ENCODE measurements at regions not wholly inside any gene's neighbourhood (a gene's known extent, or its start where the extent isn't known, plus 50 kb on each side); places are given as distances from the start of the nearest gene placed in this dataset.

DNA sequence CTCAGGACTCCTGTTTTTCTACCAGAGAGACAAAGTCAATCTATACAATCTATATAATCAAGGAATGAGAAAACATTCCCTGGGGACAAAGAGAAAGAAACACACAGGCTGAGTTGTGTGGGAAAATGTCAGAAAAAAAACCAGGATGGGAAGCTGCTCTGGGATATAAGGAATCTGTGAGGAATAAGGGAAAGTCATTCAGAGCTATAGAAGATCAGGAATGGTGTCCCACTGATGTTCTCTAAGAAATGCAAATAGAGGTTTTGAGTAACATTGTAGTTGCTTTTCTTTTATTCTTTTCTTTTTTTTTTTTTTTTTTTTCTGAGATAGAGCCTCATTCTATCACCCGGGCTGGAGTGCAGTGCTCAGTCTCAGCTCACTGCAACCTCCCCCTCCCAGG, 605.9 kb upstream of the KLF4 start:
- no peak for DNase-seq (ENCODE audit: low read depth in 4 of 4, low spot score in 2 of 4)

- no peak for DNase-seq (ENCODE audit: low read depth in 4 of 4, low spot score in 2 of 4)
Measured at GRCh38 chr9:108094676-108094993, 605.1 kb upstream of the KLF4 start.

DNA sequence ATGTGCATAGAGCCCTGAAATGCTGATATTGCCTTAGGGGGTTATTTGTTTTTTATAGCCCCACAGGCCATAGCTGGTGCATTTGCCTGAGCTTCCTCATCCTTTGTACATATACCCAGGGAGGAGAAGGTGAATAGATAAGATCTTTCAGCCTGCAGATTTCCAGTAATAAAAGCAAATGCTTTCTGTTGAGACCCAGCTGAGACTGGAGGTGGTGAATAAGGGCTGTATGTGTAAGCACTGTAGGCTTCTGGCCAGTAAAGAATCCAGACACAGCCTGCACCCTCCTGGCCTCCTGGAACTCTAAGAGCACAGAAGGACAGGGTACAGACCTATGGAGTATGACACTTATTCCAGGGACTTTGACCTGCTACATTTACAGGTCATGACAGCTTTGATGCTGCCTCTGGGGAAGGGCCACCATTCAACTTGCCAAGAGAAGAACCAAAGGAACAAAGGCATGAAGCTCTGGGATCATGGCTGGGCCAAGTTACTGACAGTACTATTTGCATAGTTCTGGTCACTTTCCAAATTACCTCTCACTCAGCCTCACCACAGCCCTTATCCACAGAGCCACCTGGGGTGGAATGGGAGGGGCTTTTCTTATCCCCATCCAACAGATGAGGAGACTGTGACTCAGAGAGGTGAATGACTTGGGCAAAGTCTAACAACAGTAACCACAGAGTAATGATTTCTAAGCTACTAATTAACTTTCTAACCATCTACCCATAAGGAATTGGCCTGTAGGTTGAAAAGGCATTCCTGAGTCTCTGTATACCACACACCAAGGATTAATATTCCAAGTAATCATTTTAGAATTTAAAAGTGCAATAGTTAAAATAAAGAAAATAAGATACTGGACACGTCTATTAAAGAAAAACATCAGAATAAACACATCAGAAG, 604.5 kb upstream of the KLF4 start:
- no peak for DNase-seq (ENCODE audit: low read depth in 4 of 4, low spot score in 2 of 4)

DNA sequence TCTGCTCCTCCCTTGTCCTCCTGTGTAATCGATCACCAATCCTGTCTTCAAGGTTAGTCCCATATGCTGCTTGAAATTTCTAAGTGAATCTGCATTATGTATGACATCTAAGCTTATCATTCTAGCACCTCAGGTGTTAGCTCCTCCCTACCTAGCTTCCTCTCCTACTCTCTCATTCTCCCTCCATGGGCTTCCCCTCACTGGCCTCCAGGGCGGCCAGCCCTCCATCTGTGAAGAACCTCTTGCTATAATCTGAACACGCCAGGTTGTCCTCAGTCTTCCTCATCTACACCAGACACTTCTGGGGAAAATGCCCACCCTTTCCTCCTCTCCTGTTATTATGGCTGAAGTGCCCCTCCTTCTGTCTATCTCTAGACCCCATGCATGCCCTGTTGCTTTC, 599.3 kb upstream of the KLF4 start:
- DNase-seq (ENCODE audit: low read depth in 4 of 4, low spot score in 2 of 4) = no peak

- no peak for DNase-seq (ENCODE audit: low read depth in 4 of 4, low spot score in 2 of 4)
Measured at GRCh38 chr9:108087781-108088180, 598.2 kb upstream of the KLF4 start.

GRCh38 chr9:108086624-108087023, 597.1 kb upstream of the KLF4 start:
- DNase-seq (ENCODE audit: low read depth in 4 of 4, low spot score in 2 of 4) = no peak

- DNase-seq (ENCODE audit: low read depth in 4 of 4, low spot score in 2 of 4) = no peak
Measured at GRCh38 chr9:108085294-108085693, 595.7 kb upstream of the KLF4 start.

DNA sequence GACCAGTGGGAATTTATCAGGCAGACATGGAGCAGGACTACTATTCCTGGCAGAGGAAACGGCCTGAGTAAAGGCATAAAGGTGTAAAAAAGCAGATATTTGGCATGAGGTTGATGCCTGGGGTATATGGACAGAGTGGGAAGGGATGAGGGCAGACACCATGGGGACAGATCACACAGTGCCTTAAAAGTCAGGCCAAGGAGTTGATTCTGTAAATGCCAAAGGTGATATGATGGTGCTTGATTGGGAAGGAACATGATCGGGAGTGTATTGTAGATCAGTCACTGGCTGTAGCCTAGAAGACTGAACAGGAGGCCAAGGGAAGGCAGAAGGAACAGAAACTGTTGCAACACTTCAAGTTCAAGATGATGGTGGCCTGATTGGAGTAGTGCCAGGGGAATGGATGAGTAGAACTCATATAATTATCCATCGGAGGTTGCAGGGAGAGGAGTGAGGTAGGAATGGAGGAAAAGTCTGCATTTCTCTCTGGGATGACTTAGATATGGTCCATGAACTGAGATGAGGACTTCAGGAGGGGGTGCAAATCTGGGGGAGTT, 594.3 kb upstream of the KLF4 start:
- no peak for DNase-seq (ENCODE audit: low read depth in 4 of 4, low spot score in 2 of 4)

DNA sequence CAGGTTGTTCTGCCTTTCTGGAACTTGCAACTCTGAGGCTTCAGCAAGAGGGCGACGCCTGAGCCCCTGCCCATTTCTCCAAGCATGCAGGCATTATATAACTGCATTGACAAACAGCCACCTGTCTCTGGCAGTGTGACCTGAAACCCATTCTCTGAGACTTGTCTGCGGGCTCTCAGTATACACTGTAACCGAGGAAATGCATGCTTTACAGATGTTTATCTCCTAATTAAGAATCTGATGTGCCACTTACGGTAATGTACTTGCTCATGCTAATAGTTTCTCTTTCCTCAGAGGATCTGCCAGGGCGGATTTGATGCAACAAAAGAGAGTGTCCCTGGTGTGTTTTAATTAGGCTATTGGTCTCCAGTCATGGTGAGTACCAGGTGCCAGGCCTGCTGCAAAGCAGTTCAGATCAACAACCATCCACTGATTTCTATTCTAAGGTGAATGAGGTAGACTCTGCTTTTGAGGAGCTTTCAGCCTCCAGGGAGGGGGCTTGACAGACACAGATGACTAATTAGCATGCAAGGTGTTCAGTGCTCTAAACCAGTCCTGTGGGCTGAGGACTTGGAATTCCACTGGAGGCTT, 593.7 kb upstream of the KLF4 start:
- DNase-seq (ENCODE audit: low read depth in 4 of 4, low spot score in 2 of 4) = no peak

- DNase-seq (ENCODE audit: low read depth in 4 of 4, low spot score in 2 of 4) = no peak
Measured at GRCh38 chr9:108081112-108081511, 591.5 kb upstream of the KLF4 start.

- DNase-seq (ENCODE audit: low read depth in 4 of 4, low spot score in 2 of 4) = no peak
Measured at GRCh38 chr9:108080285-108080684, 590.7 kb upstream of the KLF4 start.

GRCh38 chr9:108078811-108079210, 589.2 kb upstream of the KLF4 start:
- DNase-seq (ENCODE audit: low read depth in 4 of 4, low spot score in 2 of 4) = no peak

DNA sequence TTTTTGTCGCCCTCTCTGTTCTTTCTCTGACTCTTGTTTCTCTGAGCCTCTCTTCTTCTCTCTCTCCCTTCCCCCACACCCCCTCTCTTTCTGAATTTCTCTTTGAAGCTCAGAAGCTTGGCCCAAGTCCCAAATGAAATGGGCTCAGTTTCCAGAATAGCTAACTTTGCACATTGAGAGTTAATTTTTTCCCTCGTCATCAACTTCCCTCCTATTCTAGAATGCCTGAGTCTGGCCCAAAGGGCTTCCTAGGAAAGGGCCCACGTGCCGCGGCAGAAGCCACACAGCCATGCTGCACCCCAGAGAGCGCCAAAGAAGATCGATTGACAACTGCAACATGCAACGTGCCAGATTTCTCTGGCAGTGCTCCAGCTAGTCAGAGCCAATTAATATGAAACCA, 588.8 kb upstream of the KLF4 start:
- no peak for DNase-seq (ENCODE audit: low read depth in 4 of 4, low spot score in 2 of 4)

GRCh38 chr9:108077556-108077955, 588.0 kb upstream of the KLF4 start:
- no peak for DNase-seq (ENCODE audit: low read depth in 4 of 4, low spot score in 2 of 4)

DNA sequence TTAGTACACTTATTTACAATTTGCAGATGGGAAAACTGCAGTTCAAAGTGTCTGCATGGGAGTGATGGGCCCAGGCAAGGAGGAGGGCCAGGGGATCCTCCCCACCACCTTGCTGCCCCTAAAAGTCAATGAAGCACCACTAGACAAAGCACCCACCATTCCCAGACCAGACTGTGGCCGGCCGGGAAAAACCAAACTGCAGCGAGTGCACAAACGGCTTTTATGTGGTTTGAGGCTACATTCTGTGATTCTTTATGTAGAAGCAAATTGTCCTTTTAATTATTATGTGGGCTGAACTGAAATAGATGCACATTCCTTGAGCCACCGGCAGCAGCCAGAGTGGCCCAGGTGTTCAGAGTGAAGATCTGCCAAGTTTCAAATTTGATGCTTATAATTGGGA, 585.3 kb upstream of the KLF4 start:
- no peak for DNase-seq (ENCODE audit: low read depth in 4 of 4, low spot score in 2 of 4)

DNA sequence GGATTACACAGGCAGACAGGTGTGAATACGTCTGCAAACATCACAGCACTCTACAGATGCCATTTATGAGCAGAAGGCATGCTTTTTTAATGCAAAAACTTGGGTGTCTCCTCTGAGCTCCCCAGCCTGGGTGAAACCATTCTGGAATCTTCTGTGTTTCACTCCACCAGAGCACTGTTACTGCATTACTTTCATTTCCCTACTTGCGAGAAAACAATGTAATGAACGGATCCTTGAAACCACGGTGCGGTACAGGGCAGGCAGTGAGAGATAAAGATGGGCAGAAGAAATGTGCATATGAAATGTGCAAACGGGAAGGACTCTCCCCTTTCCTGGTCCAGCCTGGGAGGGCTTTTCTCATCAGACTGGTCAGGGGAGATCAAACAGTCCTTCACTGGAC, 584.3 kb upstream of the KLF4 start:
- DNase-seq (ENCODE audit: low read depth in 4 of 4, low spot score in 2 of 4) = no peak

- DNase-seq (ENCODE audit: low read depth in 4 of 4, low spot score in 2 of 4) = no peak
Measured at GRCh38 chr9:108072740-108073139, 583.2 kb upstream of the KLF4 start.

- no peak for DNase-seq (ENCODE audit: low read depth in 4 of 4, low spot score in 2 of 4)
Measured at GRCh38 chr9:108070861-108071260, 581.3 kb upstream of the KLF4 start.

DNA sequence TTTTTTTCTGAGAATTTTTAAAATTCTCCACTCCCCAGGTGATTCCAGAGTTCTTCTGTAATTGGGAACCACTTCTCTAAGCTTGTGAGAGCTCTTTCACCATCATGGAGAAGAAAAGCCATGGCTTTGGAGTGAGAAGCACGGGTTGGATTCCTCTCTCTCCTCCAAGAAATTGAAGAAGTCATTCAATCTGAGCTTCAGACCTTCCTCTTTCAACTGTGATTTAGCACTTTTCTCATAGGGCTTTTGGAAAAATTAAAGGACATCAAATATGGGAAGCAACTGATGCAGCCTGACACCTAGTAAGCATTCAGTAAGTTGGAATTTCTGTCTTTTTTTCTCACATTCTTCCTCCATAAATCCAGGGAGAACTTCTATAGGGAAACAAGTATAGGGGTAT, 580.4 kb upstream of the KLF4 start:
- DNase-seq (ENCODE audit: low read depth in 4 of 4, low spot score in 2 of 4) = no peak

DNA sequence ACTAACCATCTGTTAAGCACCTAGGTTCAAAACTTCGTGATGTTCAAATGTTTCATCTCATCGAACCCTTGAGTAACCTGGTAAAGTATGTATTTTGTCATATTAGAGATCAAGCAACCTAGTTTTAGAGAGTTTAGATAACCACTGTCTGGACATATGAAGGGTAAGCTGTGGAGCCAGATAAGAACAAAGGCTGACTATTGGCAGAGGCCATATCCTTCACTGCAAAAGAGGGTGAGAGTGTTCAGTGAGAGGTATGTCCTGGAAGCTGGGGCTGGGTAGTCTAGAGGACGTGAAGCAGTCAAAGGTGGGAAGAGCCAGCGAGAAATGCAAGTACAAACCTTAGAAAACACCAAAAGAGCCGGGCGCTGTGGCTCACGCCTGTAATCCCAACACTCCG, 573.1 kb upstream of the KLF4 start:
- no peak for DNase-seq (ENCODE audit: low read depth in 4 of 4, low spot score in 2 of 4)

DNA sequence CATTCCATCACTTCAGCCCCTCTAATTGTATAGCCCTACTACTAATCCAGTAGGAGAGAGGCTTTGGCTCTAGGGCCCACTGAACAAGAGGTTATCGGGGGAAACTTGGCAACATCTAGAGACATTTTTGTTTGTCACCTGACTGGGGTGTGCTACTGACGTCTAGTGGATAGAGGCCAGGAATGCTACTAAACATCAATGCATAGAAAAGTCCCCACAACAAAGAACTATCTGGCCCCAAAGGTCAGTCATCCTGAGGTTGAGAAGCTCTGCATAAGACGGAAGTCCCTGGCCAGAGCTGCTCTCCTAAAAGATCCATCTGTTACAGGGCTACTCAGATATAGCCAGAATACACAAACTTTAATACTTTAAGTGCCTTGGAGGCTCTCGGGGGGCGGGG, 570.6 kb upstream of the KLF4 start:
- no peak for DNase-seq (ENCODE audit: low read depth in 4 of 4, low spot score in 2 of 4)

DNA sequence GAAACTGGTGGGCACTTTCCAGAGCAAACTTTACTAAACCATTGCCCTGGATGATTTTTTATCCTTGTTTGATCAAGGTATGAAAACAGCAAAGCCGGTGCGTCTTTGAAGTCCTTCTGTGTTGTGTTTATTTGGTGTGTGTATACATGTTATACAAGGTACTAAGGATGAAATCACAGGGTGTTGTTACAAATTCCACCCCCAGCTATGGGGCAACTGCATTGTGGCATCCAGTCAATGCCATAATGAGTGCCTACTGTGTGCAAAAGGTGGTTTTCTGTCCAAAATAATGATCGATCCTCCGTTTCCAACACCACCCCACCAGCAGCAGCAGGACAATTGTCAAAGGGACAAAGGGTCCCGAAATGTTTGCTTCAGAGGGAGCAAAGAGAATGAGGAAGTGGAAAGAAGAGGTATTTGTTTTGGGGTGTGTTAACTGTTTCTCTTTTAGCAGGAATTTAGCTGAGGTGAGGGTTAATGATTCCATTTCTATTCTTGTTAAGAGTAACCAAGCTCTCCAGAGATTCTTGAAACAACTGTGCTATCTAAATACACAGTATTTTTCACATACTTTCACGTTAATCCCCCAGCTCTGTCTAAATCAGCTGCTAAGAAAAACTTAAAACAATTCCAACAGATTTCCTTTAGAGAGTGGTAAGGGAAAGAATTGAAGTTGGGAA, 568.7 kb upstream of the KLF4 start:
- DNase-seq (ENCODE audit: low read depth in 4 of 4, low spot score in 2 of 4) = no peak

All from left renal cortex interstitium (tissue), 4 donors.